WTC11 (cell line): ENCODE measurements at regions not wholly inside any gene's neighbourhood (a gene's known extent, or its start where the extent isn't known, plus 50 kb on each side); places are given as distances from the start of the nearest gene placed in this dataset.

Experiments used
- CREB1 ChIP-seq: sonication (generic); formaldehyde crosslinking; IDR thresholded peaks from 2 replicates; pipeline ENCODE4 v1.8.0; 2023; ENCODE audit warnings: mild to moderate bottlenecking, missing genetic modification reagents
- EMX1 ChIP-seq: fragments of 250-450 bp; sonication (Bioruptor Pico); IDR thresholded peaks from 2 replicates; pipeline ENCODE4 v1.8.0; 2021; ENCODE audit warnings: mild to moderate bottlenecking
- FOXP1 ChIP-seq: sonication (generic); formaldehyde crosslinking; IDR thresholded peaks from 2 replicates; pipeline ENCODE4 v1.8.0; 2022; ENCODE audit warnings: missing genetic modification reagents, mild to moderate bottlenecking, moderate library complexity, borderline replicate concordance
- NFYB ChIP-seq: sonication (generic); formaldehyde crosslinking; conservative IDR thresholded peaks from 2 replicates; pipeline ENCODE4 v1.8.0; 2022; ENCODE audit warnings: low read depth, missing genetic modification reagents
- TF ChIP-seq, protein P1 (sequence below): fragments of 200-600 bp; IDR thresholded peaks from 2 replicates; pipeline ENCODE4 v1.8.0; 2022; ENCODE audit warnings: antibody characterized with exemption
- TF ChIP-seq, protein P2 (sequence below): sonication (generic); formaldehyde crosslinking; IDR thresholded peaks from 2 replicates; pipeline ENCODE4 v1.8.0; 2022; ENCODE audit warnings: mild to moderate bottlenecking, missing genetic modification reagents
- TF ChIP-seq, protein P3 (sequence below): sonication (generic); formaldehyde crosslinking; IDR thresholded peaks from 2 replicates; pipeline ENCODE4 v1.8.1; 2023; ENCODE audit warnings: mild to moderate bottlenecking, missing genetic modification reagents, borderline replicate concordance
- TF ChIP-seq, protein P4 (sequence below): sonication (generic); formaldehyde crosslinking; conservative IDR thresholded peaks from 2 replicates; pipeline ENCODE4 v1.8.1; 2022; ENCODE audit warnings: mild to moderate bottlenecking, missing genetic modification reagents
- TF ChIP-seq, protein P5 (sequence below): fragments of 250-450 bp; sonication (Bioruptor Pico); IDR thresholded peaks from 2 replicates; pipeline ENCODE4 v1.8.0; 2021; ENCODE audit warnings: mild to moderate bottlenecking
- TF ChIP-seq, protein P6 (sequence below): sonication (generic); formaldehyde crosslinking; IDR thresholded peaks from 2 replicates; pipeline ENCODE4 v1.8.0; 2023; ENCODE audit warnings: mild to moderate bottlenecking, missing genetic modification reagents
- TF ChIP-seq, protein P7 (sequence below): sonication (generic); formaldehyde crosslinking; IDR thresholded peaks from 2 replicates; pipeline ENCODE4 v1.8.1; 2023; ENCODE audit warnings: mild to moderate bottlenecking, moderate library complexity, missing genetic modification reagents
- TF ChIP-seq, protein P8 (sequence below): sonication (generic); formaldehyde crosslinking; IDR thresholded peaks from 2 replicates; pipeline ENCODE4 v1.8.0; 2022; ENCODE audit warnings: missing genetic modification reagents

DNA sequence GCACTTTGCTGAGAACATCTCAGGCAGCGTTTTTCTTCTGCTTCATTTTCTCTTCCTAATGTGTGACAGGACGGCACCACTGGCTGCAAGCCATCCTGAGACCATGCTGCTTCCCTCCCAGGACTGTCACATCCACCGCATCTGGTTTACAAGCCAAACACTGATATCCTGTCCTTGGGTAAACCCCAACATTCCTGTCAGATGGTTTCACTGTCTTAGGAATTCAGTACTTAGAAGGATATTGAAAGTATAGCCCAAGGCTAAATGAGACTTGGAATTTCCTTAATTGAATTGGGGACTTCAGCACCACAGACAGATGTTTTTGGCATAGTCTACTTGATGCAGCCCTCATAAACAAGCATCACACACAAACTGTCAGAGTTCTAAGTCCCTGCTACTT, 74.2 kb upstream of the PLXNA4 start:
- TF ChIP-seq, protein P1, sequence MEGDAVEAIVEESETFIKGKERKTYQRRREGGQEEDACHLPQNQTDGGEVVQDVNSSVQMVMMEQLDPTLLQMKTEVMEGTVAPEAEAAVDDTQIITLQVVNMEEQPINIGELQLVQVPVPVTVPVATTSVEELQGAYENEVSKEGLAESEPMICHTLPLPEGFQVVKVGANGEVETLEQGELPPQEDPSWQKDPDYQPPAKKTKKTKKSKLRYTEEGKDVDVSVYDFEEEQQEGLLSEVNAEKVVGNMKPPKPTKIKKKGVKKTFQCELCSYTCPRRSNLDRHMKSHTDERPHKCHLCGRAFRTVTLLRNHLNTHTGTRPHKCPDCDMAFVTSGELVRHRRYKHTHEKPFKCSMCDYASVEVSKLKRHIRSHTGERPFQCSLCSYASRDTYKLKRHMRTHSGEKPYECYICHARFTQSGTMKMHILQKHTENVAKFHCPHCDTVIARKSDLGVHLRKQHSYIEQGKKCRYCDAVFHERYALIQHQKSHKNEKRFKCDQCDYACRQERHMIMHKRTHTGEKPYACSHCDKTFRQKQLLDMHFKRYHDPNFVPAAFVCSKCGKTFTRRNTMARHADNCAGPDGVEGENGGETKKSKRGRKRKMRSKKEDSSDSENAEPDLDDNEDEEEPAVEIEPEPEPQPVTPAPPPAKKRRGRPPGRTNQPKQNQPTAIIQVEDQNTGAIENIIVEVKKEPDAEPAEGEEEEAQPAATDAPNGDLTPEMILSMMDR: no peak
- TF ChIP-seq, protein P2, sequence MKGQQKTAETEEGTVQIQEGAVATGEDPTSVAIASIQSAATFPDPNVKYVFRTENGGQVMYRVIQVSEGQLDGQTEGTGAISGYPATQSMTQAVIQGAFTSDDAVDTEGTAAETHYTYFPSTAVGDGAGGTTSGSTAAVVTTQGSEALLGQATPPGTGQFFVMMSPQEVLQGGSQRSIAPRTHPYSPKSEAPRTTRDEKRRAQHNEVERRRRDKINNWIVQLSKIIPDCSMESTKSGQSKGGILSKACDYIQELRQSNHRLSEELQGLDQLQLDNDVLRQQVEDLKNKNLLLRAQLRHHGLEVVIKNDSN (CRISPR knock-in tag): no peak
- TF ChIP-seq, protein P3, sequence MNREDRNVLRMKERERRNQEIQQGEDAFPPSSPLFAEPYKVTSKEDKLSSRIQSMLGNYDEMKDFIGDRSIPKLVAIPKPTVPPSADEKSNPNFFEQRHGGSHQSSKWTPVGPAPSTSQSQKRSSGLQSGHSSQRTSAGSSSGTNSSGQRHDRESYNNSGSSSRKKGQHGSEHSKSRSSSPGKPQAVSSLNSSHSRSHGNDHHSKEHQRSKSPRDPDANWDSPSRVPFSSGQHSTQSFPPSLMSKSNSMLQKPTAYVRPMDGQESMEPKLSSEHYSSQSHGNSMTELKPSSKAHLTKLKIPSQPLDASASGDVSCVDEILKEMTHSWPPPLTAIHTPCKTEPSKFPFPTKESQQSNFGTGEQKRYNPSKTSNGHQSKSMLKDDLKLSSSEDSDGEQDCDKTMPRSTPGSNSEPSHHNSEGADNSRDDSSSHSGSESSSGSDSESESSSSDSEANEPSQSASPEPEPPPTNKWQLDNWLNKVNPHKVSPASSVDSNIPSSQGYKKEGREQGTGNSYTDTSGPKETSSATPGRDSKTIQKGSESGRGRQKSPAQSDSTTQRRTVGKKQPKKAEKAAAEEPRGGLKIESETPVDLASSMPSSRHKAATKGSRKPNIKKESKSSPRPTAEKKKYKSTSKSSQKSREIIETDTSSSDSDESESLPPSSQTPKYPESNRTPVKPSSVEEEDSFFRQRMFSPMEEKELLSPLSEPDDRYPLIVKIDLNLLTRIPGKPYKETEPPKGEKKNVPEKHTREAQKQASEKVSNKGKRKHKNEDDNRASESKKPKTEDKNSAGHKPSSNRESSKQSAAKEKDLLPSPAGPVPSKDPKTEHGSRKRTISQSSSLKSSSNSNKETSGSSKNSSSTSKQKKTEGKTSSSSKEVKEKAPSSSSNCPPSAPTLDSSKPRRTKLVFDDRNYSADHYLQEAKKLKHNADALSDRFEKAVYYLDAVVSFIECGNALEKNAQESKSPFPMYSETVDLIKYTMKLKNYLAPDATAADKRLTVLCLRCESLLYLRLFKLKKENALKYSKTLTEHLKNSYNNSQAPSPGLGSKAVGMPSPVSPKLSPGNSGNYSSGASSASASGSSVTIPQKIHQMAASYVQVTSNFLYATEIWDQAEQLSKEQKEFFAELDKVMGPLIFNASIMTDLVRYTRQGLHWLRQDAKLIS: no peak
- TF ChIP-seq, protein P4, sequence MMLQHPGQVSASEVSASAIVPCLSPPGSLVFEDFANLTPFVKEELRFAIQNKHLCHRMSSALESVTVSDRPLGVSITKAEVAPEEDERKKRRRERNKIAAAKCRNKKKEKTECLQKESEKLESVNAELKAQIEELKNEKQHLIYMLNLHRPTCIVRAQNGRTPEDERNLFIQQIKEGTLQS (CRISPR knock-in tag): no peak
- TF ChIP-seq, protein P5, sequence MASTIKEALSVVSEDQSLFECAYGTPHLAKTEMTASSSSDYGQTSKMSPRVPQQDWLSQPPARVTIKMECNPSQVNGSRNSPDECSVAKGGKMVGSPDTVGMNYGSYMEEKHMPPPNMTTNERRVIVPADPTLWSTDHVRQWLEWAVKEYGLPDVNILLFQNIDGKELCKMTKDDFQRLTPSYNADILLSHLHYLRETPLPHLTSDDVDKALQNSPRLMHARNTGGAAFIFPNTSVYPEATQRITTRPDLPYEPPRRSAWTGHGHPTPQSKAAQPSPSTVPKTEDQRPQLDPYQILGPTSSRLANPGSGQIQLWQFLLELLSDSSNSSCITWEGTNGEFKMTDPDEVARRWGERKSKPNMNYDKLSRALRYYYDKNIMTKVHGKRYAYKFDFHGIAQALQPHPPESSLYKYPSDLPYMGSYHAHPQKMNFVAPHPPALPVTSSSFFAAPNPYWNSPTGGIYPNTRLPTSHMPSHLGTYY (CRISPR knock-in tag): no peak
- no peak for TF ChIP-seq NFYB (CRISPR knock-in tag)
- TF ChIP-seq CREB1 (CRISPR knock-in tag): no peak
- TF ChIP-seq EMX1: no peak
- TF ChIP-seq, protein P6, sequence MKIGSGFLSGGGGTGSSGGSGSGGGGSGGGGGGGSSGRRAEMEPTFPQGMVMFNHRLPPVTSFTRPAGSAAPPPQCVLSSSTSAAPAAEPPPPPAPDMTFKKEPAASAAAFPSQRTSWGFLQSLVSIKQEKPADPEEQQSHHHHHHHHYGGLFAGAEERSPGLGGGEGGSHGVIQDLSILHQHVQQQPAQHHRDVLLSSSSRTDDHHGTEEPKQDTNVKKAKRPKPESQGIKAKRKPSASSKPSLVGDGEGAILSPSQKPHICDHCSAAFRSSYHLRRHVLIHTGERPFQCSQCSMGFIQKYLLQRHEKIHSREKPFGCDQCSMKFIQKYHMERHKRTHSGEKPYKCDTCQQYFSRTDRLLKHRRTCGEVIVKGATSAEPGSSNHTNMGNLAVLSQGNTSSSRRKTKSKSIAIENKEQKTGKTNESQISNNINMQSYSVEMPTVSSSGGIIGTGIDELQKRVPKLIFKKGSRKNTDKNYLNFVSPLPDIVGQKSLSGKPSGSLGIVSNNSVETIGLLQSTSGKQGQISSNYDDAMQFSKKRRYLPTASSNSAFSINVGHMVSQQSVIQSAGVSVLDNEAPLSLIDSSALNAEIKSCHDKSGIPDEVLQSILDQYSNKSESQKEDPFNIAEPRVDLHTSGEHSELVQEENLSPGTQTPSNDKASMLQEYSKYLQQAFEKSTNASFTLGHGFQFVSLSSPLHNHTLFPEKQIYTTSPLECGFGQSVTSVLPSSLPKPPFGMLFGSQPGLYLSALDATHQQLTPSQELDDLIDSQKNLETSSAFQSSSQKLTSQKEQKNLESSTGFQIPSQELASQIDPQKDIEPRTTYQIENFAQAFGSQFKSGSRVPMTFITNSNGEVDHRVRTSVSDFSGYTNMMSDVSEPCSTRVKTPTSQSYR (CRISPR knock-in tag): no peak
- TF ChIP-seq, protein P7, sequence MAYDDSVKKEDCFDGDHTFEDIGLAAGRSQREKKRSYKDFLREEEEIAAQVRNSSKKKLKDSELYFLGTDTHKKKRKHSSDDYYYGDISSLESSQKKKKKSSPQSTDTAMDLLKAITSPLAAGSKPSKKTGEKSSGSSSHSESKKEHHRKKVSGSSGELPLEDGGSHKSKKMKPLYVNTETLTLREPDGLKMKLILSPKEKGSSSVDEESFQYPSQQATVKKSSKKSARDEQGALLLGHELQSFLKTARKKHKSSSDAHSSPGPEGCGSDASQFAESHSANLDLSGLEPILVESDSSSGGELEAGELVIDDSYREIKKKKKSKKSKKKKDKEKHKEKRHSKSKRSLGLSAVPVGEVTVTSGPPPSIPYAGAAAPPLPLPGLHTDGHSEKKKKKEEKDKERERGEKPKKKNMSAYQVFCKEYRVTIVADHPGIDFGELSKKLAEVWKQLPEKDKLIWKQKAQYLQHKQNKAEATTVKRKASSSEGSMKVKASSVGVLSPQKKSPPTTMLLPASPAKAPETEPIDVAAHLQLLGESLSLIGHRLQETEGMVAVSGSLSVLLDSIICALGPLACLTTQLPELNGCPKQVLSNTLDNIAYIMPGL (CRISPR knock-in tag): no peak
- TF ChIP-seq, protein P8, sequence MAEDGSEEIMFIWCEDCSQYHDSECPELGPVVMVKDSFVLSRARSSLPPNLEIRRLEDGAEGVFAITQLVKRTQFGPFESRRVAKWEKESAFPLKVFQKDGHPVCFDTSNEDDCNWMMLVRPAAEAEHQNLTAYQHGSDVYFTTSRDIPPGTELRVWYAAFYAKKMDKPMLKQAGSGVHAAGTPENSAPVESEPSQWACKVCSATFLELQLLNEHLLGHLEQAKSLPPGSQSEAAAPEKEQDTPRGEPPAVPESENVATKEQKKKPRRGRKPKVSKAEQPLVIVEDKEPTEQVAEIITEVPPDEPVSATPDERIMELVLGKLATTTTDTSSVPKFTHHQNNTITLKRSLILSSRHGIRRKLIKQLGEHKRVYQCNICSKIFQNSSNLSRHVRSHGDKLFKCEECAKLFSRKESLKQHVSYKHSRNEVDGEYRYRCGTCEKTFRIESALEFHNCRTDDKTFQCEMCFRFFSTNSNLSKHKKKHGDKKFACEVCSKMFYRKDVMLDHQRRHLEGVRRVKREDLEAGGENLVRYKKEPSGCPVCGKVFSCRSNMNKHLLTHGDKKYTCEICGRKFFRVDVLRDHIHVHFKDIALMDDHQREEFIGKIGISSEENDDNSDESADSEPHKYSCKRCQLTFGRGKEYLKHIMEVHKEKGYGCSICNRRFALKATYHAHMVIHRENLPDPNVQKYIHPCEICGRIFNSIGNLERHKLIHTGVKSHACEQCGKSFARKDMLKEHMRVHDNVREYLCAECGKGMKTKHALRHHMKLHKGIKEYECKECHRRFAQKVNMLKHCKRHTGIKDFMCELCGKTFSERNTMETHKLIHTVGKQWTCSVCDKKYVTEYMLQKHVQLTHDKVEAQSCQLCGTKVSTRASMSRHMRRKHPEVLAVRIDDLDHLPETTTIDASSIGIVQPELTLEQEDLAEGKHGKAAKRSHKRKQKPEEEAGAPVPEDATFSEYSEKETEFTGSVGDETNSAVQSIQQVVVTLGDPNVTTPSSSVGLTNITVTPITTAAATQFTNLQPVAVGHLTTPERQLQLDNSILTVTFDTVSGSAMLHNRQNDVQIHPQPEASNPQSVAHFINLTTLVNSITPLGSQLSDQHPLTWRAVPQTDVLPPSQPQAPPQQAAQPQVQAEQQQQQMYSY (CRISPR knock-in tag): no peak
- no peak for TF ChIP-seq FOXP1 (CRISPR knock-in tag)
